ENCODE measurements at regions not wholly inside any gene's neighbourhood (a gene's known extent, or its start where the extent isn't known, plus 50 kb on each side); places are given as distances from the start of the nearest gene placed in this dataset.

- no peak for TF ChIP-seq CTCF (IDR thresholded peaks at IDR 0.05; ENCODE audit: low read length, missing control alignments)
- no peak overlapping the region for H3K4me3 ChIP-seq (replicated peaks; ENCODE audit: low read depth, low read length)
- no peak for DNase-seq (ENCODE audit: low read depth)
Measured at GRCh38 chr11:26143566-26144290, 188.2 kb upstream of the ANO3 start.

GRCh38 chr11:26144291-26144690, 187.6 kb upstream of the ANO3 start:
- no peak for TF ChIP-seq CTCF (IDR thresholded peaks at IDR 0.05; ENCODE audit: low read length, missing control alignments)
- no peak for DNase-seq (ENCODE audit: low read depth)
- no peak overlapping the region for H3K4me3 ChIP-seq (replicated peaks; ENCODE audit: low read depth, low read length)

GRCh38 chr11:26144911-26145310, 187.0 kb upstream of the ANO3 start:
- no peak for DNase-seq (ENCODE audit: low read depth)
- no peak for TF ChIP-seq CTCF (IDR thresholded peaks at IDR 0.05; ENCODE audit: low read length, missing control alignments)
- no peak overlapping the region for H3K4me3 ChIP-seq (replicated peaks; ENCODE audit: low read depth, low read length)

GRCh38 chr11:26149585-26149984, 182.3 kb upstream of the ANO3 start:
- TF ChIP-seq CTCF (IDR thresholded peaks at IDR 0.05; ENCODE audit: low read length, missing control alignments) = no peak
- no peak for DNase-seq (ENCODE audit: low read depth)
- H3K4me3 ChIP-seq (replicated peaks; ENCODE audit: low read depth, low read length) = no peak overlapping the region

- no peak overlapping the region for H3K4me3 ChIP-seq (replicated peaks; ENCODE audit: low read depth, low read length)
- TF ChIP-seq CTCF (IDR thresholded peaks at IDR 0.05; ENCODE audit: low read length, missing control alignments) = no peak
Measured at GRCh38 chr11:26150031-26150430, 181.9 kb upstream of the ANO3 start.

GRCh38 chr11:26158251-26158650, 173.7 kb upstream of the ANO3 start:
- no peak for DNase-seq (ENCODE audit: low read depth)
- TF ChIP-seq CTCF (IDR thresholded peaks at IDR 0.05; ENCODE audit: low read length, missing control alignments) = no peak
- H3K4me3 ChIP-seq (replicated peaks; ENCODE audit: low read depth, low read length) = no peak overlapping the region

More at GRCh38 chr11:26150031-26150430, 181.9 kb upstream of the ANO3 start:
- no peak for DNase-seq (ENCODE audit: low read depth)

GRCh38 chr11:26162291-26162690, 169.6 kb upstream of the ANO3 start:
- no peak for DNase-seq (ENCODE audit: low read depth)
- no peak for TF ChIP-seq CTCF (IDR thresholded peaks at IDR 0.05; ENCODE audit: low read length, missing control alignments)
- H3K4me3 ChIP-seq (replicated peaks; ENCODE audit: low read depth, low read length) = no peak overlapping the region

Data from fibroblast of pulmonary artery (primary cell).